ENCODE measurements at regions not wholly inside any gene's neighbourhood (a gene's known extent, or its start where the extent isn't known, plus 50 kb on each side); places are given as distances from the start of the nearest gene placed in this dataset.

GRCh38 chr3:30221619-30222018 is 384.8 kb upstream of the TGFBR2 start:
- TF ChIP-seq CTCF (IDR thresholded peaks at IDR 0.05) (no peak), MAX (CRISPR knock-in tag; IDR thresholded peaks at IDR 0.05) (no peak), E2F1 (CRISPR knock-in tag; IDR thresholded peaks at IDR 0.05) (no peak), ZNF532 (CRISPR knock-in tag; IDR thresholded peaks at IDR 0.05; ENCODE audit: borderline replicate concordance) (no peak), ATF1 (CRISPR knock-in tag; IDR thresholded peaks at IDR 0.05) (no peak), CREB1 (CRISPR knock-in tag; IDR thresholded peaks at IDR 0.05) (no peak), TP53 (CRISPR knock-in tag; IDR thresholded peaks at IDR 0.05) (no peak), ZNF396 (CRISPR knock-in tag; IDR thresholded peaks at IDR 0.05; ENCODE audit: borderline replicate concordance) (no peak), E2F4 (CRISPR knock-in tag; IDR thresholded peaks at IDR 0.05; ENCODE audit: borderline replicate concordance, low read depth) (no peak), SP1 (CRISPR knock-in tag; conservative IDR thresholded peaks at IDR 0.05) (no peak), ZBTB43 (CRISPR knock-in tag; IDR thresholded peaks at IDR 0.05) (no peak), TCF7 (CRISPR knock-in tag; IDR thresholded peaks at IDR 0.05; ENCODE audit: low read depth) (no peak)
